KMS-11 (cell line): ENCODE measurements at regions not wholly inside any gene's neighbourhood (a gene's known extent, or its start where the extent isn't known, plus 50 kb on each side); places are given as distances from the start of the nearest gene placed in this dataset.

Experiments
- H2AFZ ChIP-seq: fragments of 200-600 bp; sonication (generic); 2 replicates; pipeline ENCODE4 v1.6.1; 2016; ENCODE audit warnings: antibody characterized with exemption, mixed run types, low read depth
- H3K27ac ChIP-seq: fragments of 200-600 bp; sonication (generic); 2 replicates; pipeline ENCODE4 v1.6.1; 2016; ENCODE audit warnings: mild to moderate bottlenecking, mixed run types
- H3K27me3 ChIP-seq: fragments of 200-600 bp; sonication (generic); 2 replicates; pipeline ENCODE4 v1.6.1; 2017; ENCODE audit warnings: mild to moderate bottlenecking, low read depth, mixed run types, moderate library complexity; ENCODE audit not compliant: insufficient read depth
- H3K36me3 ChIP-seq: fragments of 200-600 bp; sonication (generic); 2 replicates; pipeline ENCODE4 v1.6.1; 2017; ENCODE audit warnings: mild to moderate bottlenecking, mixed run types; ENCODE audit not compliant: insufficient read depth
- H3K4me1 ChIP-seq: fragments of 200-600 bp; sonication (generic); 2 replicates; pipeline ENCODE4 v1.6.1; 2016; ENCODE audit warnings: mild to moderate bottlenecking, low read depth, mixed run types; ENCODE audit not compliant: poor library complexity, severe bottlenecking
- H3K4me2 ChIP-seq: fragments of 200-600 bp; sonication (generic); 2 replicates; pipeline ENCODE4 v1.7.0; 2016; ENCODE audit warnings: mild to moderate bottlenecking, mixed run types
- H3K4me3 ChIP-seq: fragments of 200-600 bp; sonication (generic); IDR thresholded peaks from 2 replicates; pipeline ENCODE4 v1.6.1; 2017; ENCODE audit warnings: low read depth, low read length, mixed read lengths; ENCODE audit not compliant: insufficient read depth
- H3K79me2 ChIP-seq: fragments of 200-600 bp; sonication (generic); 2 replicates; pipeline ENCODE4 v1.6.1; 2016; ENCODE audit warnings: low read depth, mixed run types; ENCODE audit not compliant: insufficient read depth
- H3K9ac ChIP-seq: fragments of 200-600 bp; sonication (generic); 2 replicates; pipeline ENCODE4 v1.6.1; 2016; ENCODE audit warnings: mild to moderate bottlenecking, mixed run types
- H4K20me1 ChIP-seq: fragments of 200-600 bp; sonication (generic); 2 replicates; pipeline ENCODE4 v1.6.1; 2016; ENCODE audit warnings: mild to moderate bottlenecking, mixed run types; ENCODE audit not compliant: insufficient read depth
- TF ChIP-seq, protein P1 (sequence below): fragments of 200-600 bp; sonication (generic); conservative IDR thresholded peaks from 2 replicates; pipeline ENCODE4 v1.6.1; 2017; ENCODE audit warnings: low read depth, mild to moderate bottlenecking, antibody characterized with exemption, low read length, moderate library complexity, mixed read lengths

GRCh38 chr3:66692766-66693150 is 191.9 kb upstream of the LRIG1 start:
- Histone ChIP-seq H3K79me2 (no peaks in the 10 kb centered on the region), H2AFZ (no peak overlapping the region)

DNA sequence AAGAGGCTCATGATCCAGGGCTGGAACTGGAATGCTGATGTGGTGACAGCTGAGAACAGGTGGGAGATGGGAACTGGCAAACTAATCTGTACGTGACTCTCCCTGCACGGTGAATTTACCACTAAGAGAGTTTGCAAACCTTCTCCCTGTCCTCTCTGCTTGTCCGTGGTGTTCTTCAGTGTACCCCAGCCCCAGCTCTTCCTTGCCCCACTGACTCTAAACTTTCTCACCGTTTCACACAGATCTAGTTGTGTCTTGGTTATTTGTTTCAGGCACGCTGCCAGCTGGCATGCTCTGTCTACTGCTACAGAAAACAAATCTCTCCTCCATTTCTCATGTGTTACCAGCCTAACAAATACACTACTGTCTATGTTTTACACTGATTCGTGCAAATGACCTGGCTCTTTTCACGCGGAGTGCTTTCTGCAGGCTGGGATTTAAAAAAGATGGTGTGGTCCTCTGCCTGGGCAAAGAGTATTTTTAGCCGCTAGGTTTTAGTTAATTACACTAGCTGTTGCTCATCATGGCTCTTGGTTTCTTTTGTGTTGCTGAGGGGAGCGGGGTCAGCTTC is 192.7 kb upstream of the LRIG1 start:
- H3K27me3 ChIP-seq: no peaks in the 10 kb centered on the region
- no peaks in the 10 kb centered on the region for H3K79me2 ChIP-seq
- TF ChIP-seq, protein P1, sequence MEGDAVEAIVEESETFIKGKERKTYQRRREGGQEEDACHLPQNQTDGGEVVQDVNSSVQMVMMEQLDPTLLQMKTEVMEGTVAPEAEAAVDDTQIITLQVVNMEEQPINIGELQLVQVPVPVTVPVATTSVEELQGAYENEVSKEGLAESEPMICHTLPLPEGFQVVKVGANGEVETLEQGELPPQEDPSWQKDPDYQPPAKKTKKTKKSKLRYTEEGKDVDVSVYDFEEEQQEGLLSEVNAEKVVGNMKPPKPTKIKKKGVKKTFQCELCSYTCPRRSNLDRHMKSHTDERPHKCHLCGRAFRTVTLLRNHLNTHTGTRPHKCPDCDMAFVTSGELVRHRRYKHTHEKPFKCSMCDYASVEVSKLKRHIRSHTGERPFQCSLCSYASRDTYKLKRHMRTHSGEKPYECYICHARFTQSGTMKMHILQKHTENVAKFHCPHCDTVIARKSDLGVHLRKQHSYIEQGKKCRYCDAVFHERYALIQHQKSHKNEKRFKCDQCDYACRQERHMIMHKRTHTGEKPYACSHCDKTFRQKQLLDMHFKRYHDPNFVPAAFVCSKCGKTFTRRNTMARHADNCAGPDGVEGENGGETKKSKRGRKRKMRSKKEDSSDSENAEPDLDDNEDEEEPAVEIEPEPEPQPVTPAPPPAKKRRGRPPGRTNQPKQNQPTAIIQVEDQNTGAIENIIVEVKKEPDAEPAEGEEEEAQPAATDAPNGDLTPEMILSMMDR: no peak
- no peak overlapping the region for H3K4me2 ChIP-seq
- no peak overlapping the region for H3K4me3 ChIP-seq
- H2AFZ ChIP-seq: no peak overlapping the region
- no peaks in the 10 kb centered on the region for H3K36me3 ChIP-seq
- no peak overlapping the region for H3K27ac ChIP-seq
- H4K20me1 ChIP-seq: no peaks in the 10 kb centered on the region
- H3K9ac ChIP-seq: no peak overlapping the region
- H3K4me1 ChIP-seq: no peaks in the 10 kb centered on the region

More at GRCh38 chr3:66692766-66693150, 191.9 kb upstream of the LRIG1 start:
- no peak overlapping the region for H3K27ac ChIP-seq
- H3K4me1 ChIP-seq: no peaks in the 10 kb centered on the region
- H3K9ac ChIP-seq: no peak overlapping the region
- H3K36me3 ChIP-seq: no peaks in the 10 kb centered on the region
- TF ChIP-seq, protein P1: no peak
- no peaks in the 10 kb centered on the region for H3K27me3 ChIP-seq
- H4K20me1 ChIP-seq: no peaks in the 10 kb centered on the region
- H3K4me2 ChIP-seq: no peak overlapping the region
- no peak overlapping the region for H3K4me3 ChIP-seq

- Histone ChIP-seq H3K27me3 (no peaks in the 10 kb centered on the region), H3K4me3 (no peak overlapping the region), H3K79me2 (no peaks in the 10 kb centered on the region), H2AFZ (no peak overlapping the region), H3K4me2 (no peak overlapping the region), H4K20me1 (no peaks in the 10 kb centered on the region), H3K9ac (no peak overlapping the region), H3K4me1 (no peaks in the 10 kb centered on the region), H3K36me3 (no peaks in the 10 kb centered on the region), H3K27ac (no peak overlapping the region)
- TF ChIP-seq, protein P1: no peak
These were observed 201.3 kb upstream of the LRIG1 start for GRCh38 chr3:66702126-66702525.

DNA sequence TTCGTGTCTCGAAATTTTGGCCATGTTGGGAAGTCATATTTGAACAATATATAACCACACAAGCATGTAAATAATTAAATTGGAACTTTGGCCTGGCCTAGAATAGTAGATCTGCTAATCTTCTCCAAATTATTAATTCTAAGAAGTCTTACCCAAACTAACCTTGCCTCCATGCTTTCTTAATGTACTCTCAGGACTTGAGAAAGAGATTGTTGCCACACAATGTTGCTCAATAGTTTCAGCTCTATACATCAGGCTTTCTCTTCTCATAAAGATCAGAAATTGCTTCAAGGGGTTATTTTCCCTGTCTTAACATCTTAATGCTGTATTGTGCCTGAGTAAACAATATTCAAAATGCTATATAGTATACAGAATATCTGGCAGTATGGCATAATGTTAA is 202.7 kb upstream of the LRIG1 start:
- TF ChIP-seq, protein P1: no peak
- no peak overlapping the region for H3K9ac ChIP-seq
- H3K36me3 ChIP-seq: no peaks in the 10 kb centered on the region
- no peak overlapping the region for H3K4me2 ChIP-seq
- no peaks in the 10 kb centered on the region for H4K20me1 ChIP-seq
- no peak overlapping the region for H2AFZ ChIP-seq
- H3K79me2 ChIP-seq: no peaks in the 10 kb centered on the region
- H3K4me1 ChIP-seq: no peaks in the 10 kb centered on the region
- no peak overlapping the region for H3K27ac ChIP-seq
- no peaks in the 10 kb centered on the region for H3K27me3 ChIP-seq
- no peak overlapping the region for H3K4me3 ChIP-seq
